B cell (primary cell): ENCODE measurements at regions not wholly inside any gene's neighbourhood (a gene's known extent, or its start where the extent isn't known, plus 50 kb on each side); places are given as distances from the start of the nearest gene placed in this dataset.

Experiments
- ATAC-seq: fragments of 200-7000 bp; cut with Tn5 transposase; one replicate; pipeline ENCODE4 v1.10.0; 2021; ENCODE audit warnings: low read depth, mild to moderate bottlenecking, moderate number of reproducible peaks, moderate library complexity
- CTCF ChIA-PET: fragments of 350-600 bp; sonication (Branson Sonifier 250); formaldehyde crosslinking; loops from one replicate; lab custom pipeline; 2021; ENCODE audit warnings: antibody characterized with exemption, inconsistent platforms; lab: Charles Lee
- POLR2A ChIA-PET: fragments of 350-600 bp; sonication (Branson Sonifier 250); formaldehyde crosslinking; loops from one replicate; lab custom pipeline; 2021; ENCODE audit warnings: antibody characterized with exemption; lab: Charles Lee
- DNase-seq: peaks from one replicate; pipeline ENCODE4 v3.0.0; 2013
- H2AFZ ChIP-seq: 2 replicates; pipeline ENCODE4 v1.6.1; 2012; ENCODE audit warnings: mild to moderate bottlenecking, low read depth, low read length; ENCODE audit not compliant: insufficient read depth, poor library complexity, severe bottlenecking
- H3K27ac ChIP-seq, 2 donors: 1 replicate in 1 of 2; 2 replicates in 1 of 2; pipeline ENCODE4 v1.5.1; 2012 to 2013; ENCODE audit warnings: low read length in 2 of 2, mild to moderate bottlenecking in 2 of 2, moderate library complexity in 1 of 2
- H3K27me3 ChIP-seq, 4 experiments: fragments of 200-600 bp in 1 of 4; sonication (generic) in 1 of 4; replicated peaks in 1 of 4; 1 replicate in 2 of 4; 2 replicates in 2 of 4; pipeline versions ENCODE4 v1.6.1 to v1.7.0; 2013 to 2016; ENCODE audit warnings: low read length in 3 of 4, mild to moderate bottlenecking in 2 of 4, mixed read lengths in 1 of 4, moderate library complexity in 1 of 4; ENCODE audit not compliant: insufficient read depth in 4 of 4, control insufficient read depth in 3 of 4; ENCODE audit errors: control extremely low read depth in 1 of 4
- H3K36me3 ChIP-seq, 2 experiments: replicated peaks in 1 of 2; 1 replicate in 1 of 2; 2 replicates in 1 of 2; pipeline versions ENCODE4 v1.6.1 to v1.7.1; 2013; ENCODE audit warnings: low read length in 1 of 2; ENCODE audit not compliant: insufficient read depth in 2 of 2, control insufficient read depth in 1 of 2; ENCODE audit errors: control extremely low read depth in 1 of 2, extremely low read depth in 1 of 2
- H3K4me1 ChIP-seq, 2 donors: fragments of 200-600 bp in 1 of 2; sonication (generic) in 1 of 2; 1 replicate in 1 of 2; 2 replicates in 1 of 2; pipeline versions ENCODE4 v1.5.1 to v1.6.1; 2013 to 2017; ENCODE audit warnings: low read length in 2 of 2; ENCODE audit not compliant: control insufficient read depth in 2 of 2, insufficient read depth in 2 of 2
- H3K4me2 ChIP-seq: replicated peaks from 2 replicates; pipeline ENCODE3; 2012; ENCODE audit warnings: mild to moderate bottlenecking, low read depth, low read length; ENCODE audit not compliant: poor library complexity, severe bottlenecking
- H3K4me3 ChIP-seq, 5 experiments: fragments of 200-600 bp in 1 of 5; sonication (generic) in 1 of 5; 1 replicate in 3 of 5; 2 replicates in 2 of 5; pipeline versions ENCODE4 v1.5.1 to v1.7.0; 2011 to 2016; ENCODE audit warnings: low read length in 4 of 5, mild to moderate bottlenecking in 4 of 5, low read depth in 2 of 5, control low read depth in 1 of 5, moderate library complexity in 1 of 5; ENCODE audit not compliant: insufficient read depth in 1 of 5; ENCODE audit errors: control extremely low read depth in 1 of 5, extremely low read depth in 1 of 5
- H3K79me2 ChIP-seq: fragments of 200-600 bp; sonication (generic); one replicate; pipeline ENCODE4 v1.6.0; 2016; ENCODE audit warnings: low read length; ENCODE audit not compliant: control insufficient read depth, insufficient read depth
- H3K9ac ChIP-seq: fragments of 200-600 bp; sonication (generic); 2 replicates; pipeline ENCODE4 v1.6.1; 2017; ENCODE audit warnings: mild to moderate bottlenecking, low read length, moderate library complexity
- H3K9me3 ChIP-seq, 3 donors: one replicate each; pipeline versions ENCODE4 v1.6.1 to v1.7.1; 2013; ENCODE audit warnings: low read length in 2 of 3; ENCODE audit not compliant: control insufficient read depth in 2 of 3, insufficient read depth in 1 of 3; ENCODE audit errors: control extremely low read depth in 1 of 3
- H4K20me1 ChIP-seq: 2 replicates; pipeline ENCODE4 v1.6.0; 2012; ENCODE audit warnings: mild to moderate bottlenecking, low read length; ENCODE audit not compliant: insufficient read depth, control insufficient read depth, poor library complexity, severe bottlenecking
- H3K27ac Mint-ChIP-seq: one replicate; pipeline ENCODE4 v1.8.0; 2021; ENCODE audit warnings: mixed read lengths
- H3K27me3 Mint-ChIP-seq: one replicate; pipeline ENCODE4 v1.8.0; 2021; ENCODE audit warnings: mixed read lengths
- H3K4me1 Mint-ChIP-seq: one replicate; pipeline ENCODE4 v1.8.0; 2021; ENCODE audit warnings: mixed read lengths
- H3K4me3 Mint-ChIP-seq: one replicate; pipeline ENCODE4 v1.8.0; 2021; ENCODE audit warnings: mixed read lengths
- H3K9me3 Mint-ChIP-seq: one replicate; pipeline ENCODE4 v1.8.0; 2022; ENCODE audit warnings: mixed read lengths; ENCODE audit not compliant: insufficient read depth
- EZH2 ChIP-seq: IDR thresholded peaks from 2 replicates; pipeline ENCODE4 v1.6.1; 2012; ENCODE audit warnings: borderline replicate concordance, low read depth, mild to moderate bottlenecking, moderate library complexity, low read length; ENCODE audit not compliant: insufficient read depth, poor library complexity, severe bottlenecking
- WGBS: methylation state at CpG from one replicate; pipeline ENCODE4 v1.1.5; 2013; ENCODE audit warnings: missing lambda C conversion rate; ENCODE audit not compliant: insufficient coverage; 5-methylcytosine and 5-hydroxymethylcytosine counted together
- intact Hi-C: fragments of 100-400 bp; cut with micrococcal nuclease; formaldehyde crosslinking; loops from one replicate; pipeline ENCODE4 v1.10.0; 2022
- TF ChIP-seq, protein P1 (sequence below): fragments of 200-600 bp; IDR thresholded peaks from one replicate; pipeline ENCODE4 v1.8.0; 2022; ENCODE audit warnings: antibody characterized with exemption, mild to moderate bottlenecking

DNA sequence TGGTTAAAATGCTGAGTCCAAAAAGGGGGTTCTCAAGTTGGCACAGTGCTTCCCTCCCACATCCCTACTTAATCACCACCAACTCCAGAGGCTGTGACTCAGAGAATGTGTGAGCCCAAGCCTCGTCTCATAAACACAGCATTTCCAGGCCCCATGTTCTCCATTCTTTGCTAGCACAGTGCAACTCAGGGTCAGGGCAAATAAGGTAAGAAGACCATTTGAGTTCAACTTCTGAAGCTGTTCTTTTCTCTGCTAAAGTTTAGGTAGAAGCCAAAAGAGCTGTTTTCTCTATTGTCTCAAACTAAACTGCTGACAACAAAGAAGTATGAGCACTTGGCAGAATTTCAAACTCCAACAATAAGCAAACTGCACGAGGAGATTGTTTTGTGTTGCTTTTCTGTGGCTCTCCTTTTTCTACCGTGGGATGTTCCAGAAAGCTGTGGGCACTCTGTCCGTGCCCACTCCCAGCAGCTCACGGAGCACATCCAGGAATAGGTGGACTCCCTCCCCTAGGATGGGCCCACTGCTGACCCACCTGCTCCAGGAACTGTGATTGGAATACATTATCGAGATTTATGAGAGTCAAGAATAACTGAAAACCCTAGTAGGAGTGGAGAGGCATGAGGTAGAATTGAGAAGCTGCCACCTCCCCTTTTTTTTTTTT, 494.3 kb downstream of the COG6 start:
- CTCF ChIA-PET = interaction anchor here (1.7 kb wide), 1 partner anchor 22 kb away, joined by 4 read pairs; no protein-coding TSS in a partner anchor
- Histone ChIP-seq H3K9ac (no peak overlapping the region), H3K4me2 (no peak overlapping the region), H3K27ac (no peak overlapping the region), H3K79me2 (no peaks in the 10 kb centered on the region), H3K9me3 (no peaks in the 10 kb centered on the region), H3K27me3 (no peaks in the 10 kb centered on the region), H3K4me1 (peaks cover 11 to 16% of the 10 kb centered on the region in 2 donors), H3K36me3 (no peaks in the 10 kb centered on the region), H4K20me1 (no peaks in the 10 kb centered on the region), H3K4me3 (no peak overlapping the region), H2AFZ (no peak overlapping the region)
- intact Hi-C loops = no loop called here
- TF ChIP-seq, protein P1, sequence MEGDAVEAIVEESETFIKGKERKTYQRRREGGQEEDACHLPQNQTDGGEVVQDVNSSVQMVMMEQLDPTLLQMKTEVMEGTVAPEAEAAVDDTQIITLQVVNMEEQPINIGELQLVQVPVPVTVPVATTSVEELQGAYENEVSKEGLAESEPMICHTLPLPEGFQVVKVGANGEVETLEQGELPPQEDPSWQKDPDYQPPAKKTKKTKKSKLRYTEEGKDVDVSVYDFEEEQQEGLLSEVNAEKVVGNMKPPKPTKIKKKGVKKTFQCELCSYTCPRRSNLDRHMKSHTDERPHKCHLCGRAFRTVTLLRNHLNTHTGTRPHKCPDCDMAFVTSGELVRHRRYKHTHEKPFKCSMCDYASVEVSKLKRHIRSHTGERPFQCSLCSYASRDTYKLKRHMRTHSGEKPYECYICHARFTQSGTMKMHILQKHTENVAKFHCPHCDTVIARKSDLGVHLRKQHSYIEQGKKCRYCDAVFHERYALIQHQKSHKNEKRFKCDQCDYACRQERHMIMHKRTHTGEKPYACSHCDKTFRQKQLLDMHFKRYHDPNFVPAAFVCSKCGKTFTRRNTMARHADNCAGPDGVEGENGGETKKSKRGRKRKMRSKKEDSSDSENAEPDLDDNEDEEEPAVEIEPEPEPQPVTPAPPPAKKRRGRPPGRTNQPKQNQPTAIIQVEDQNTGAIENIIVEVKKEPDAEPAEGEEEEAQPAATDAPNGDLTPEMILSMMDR = no peak
- TF ChIP-seq EZH2 = no peak
- POLR2A ChIA-PET = interaction anchor here (0.5 kb wide), 1 partner anchor 283 kb away, joined by 8 read pairs; no protein-coding TSS in a partner anchor
- Mint-ChIP-seq H3K27me3 (no peaks in the 10 kb centered on the region), H3K27ac (no peak overlapping the region), H3K4me1 (peaks cover 20% of the 10 kb centered on the region), H3K4me3 (no peak overlapping the region), H3K9me3 (no peaks in the 10 kb centered on the region)
- ATAC-seq = no peak
- no peak for DNase-seq
- WGBS = 100% methylated on average over 2 of the region's 6 CpGs

DNA sequence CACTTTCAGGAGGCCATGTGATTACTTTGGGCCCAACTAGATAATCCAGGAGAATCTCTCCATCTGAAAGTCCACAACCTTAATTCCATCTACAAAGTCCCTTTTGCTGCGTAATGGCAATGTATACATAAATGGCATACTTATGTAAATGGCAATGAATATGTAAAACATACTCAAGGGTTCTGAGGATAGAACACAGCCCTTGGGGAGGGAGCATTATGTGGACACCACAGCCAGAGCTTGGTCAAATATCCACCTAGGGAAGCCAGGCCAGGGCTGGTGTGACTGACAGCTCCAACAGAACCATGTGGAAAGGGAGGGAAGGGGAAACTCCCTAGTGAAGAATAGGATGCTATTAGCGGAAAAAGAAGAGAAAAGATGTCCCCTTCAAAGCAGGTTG, 496.2 kb downstream of the COG6 start:
- DNase-seq (no peak), ATAC-seq (no peak)
- H3K9me3 ChIP-seq = no peaks in the 10 kb centered on the region
- Mint-ChIP-seq H3K4me1 (peaks cover 13% of the 10 kb centered on the region), H3K9me3 (no peaks in the 10 kb centered on the region), H3K4me3 (no peak overlapping the region), H3K27ac (no peak overlapping the region), H3K27me3 (no peaks in the 10 kb centered on the region)
- CTCF ChIA-PET = no interaction called here
- no peak overlapping the region for H3K9ac ChIP-seq
- POLR2A ChIA-PET = no interaction called here
- no peaks in the 10 kb centered on the region for H4K20me1 ChIP-seq
- H3K36me3 ChIP-seq = no peaks in the 10 kb centered on the region
- H3K4me2 ChIP-seq = no peak overlapping the region
- peaks cover 4 to 8% of the 10 kb centered on the region in 2 donors for H3K4me1 ChIP-seq
- WGBS = no CpG with 5 or more reads among the region's 2 CpGs
- H2AFZ ChIP-seq = no peak overlapping the region
- intact Hi-C loops = no loop called here
- no peak overlapping the region for H3K27ac ChIP-seq
- H3K79me2 ChIP-seq = no peaks in the 10 kb centered on the region
- no peak for TF ChIP-seq EZH2
- no peak overlapping the region for H3K4me3 ChIP-seq
- no peaks in the 10 kb centered on the region for H3K27me3 ChIP-seq
